Fibroblast of skin of scalp (primary cell): ENCODE measurements at regions not wholly inside any gene's neighbourhood (a gene's known extent, or its start where the extent isn't known, plus 50 kb on each side); places are given as distances from the start of the nearest gene placed in this dataset.

Experiments
- DNase-seq: peaks from one replicate; pipeline ENCODE4 v3.0.0-alpha.2; 2013

GRCh38 chr3:181054538-181054937 lies 65.0 kb upstream of the DNAJC19 start:
- no peak for DNase-seq

- DNase-seq, result no peak
Observed at GRCh38 chr3:181052256-181052655, 62.7 kb upstream of the DNAJC19 start.

- DNase-seq, result no peak
Observed at GRCh38 chr3:181050738-181051137, 61.2 kb upstream of the DNAJC19 start.

GRCh38 chr3:181040030-181040429 lies 50.5 kb upstream of the DNAJC19 start:
- DNase-seq, result no peak
